AG04450 (cell line): ENCODE measurements at regions not wholly inside any gene's neighbourhood (a gene's known extent, or its start where the extent isn't known, plus 50 kb on each side); places are given as distances from the start of the nearest gene placed in this dataset.
"Not testable (repeated sequence)": the region's sequence is repeated elsewhere in the genome, so short reads cannot be mapped to it uniquely, and the experiment has no call there.

Source experiments
- CTCF ChIA-PET: fragments of 300-600, 350-600 bp; formaldehyde crosslinking; extraction: SDS; loops from one replicate; lab custom pipeline; 2022; ENCODE audit warnings: antibody characterized with exemption, inconsistent platforms; lab: Charles Lee
- POLR2A ChIA-PET: fragments of 350-600 bp; formaldehyde crosslinking; extraction: SDS; loops from one replicate; lab custom pipeline; 2021; ENCODE audit warnings: antibody characterized with exemption, inconsistent platforms; lab: Yijun Ruan, JAX
- DNase-seq: peaks from one replicate; pipeline ENCODE4 v3.0.0-alpha.2; 2011; ENCODE audit warnings: low read depth, low spot score
- H3K27ac ChIP-seq: one replicate; pipeline ENCODE4 v1.5.1; 2012; ENCODE audit warnings: low read depth, low read length, control low read depth
- H3K27me3 ChIP-seq: one replicate; pipeline ENCODE4 v1.6.0; 2012; ENCODE audit warnings: low read length; ENCODE audit not compliant: control insufficient read depth, insufficient read depth
- H3K4me3 ChIP-seq: 2 replicates; pipeline ENCODE4 v1.5.1; 2011; ENCODE audit warnings: mild to moderate bottlenecking, low read depth, low read length, control low read depth
- H3K9me3 ChIP-seq: 2 replicates; pipeline ENCODE4 v1.5.1; 2012; ENCODE audit warnings: low read length; ENCODE audit not compliant: control insufficient read depth, insufficient read depth
- TF ChIP-seq, protein P1 (sequence below): IDR thresholded peaks from 2 replicates; pipeline ENCODE4 v1.5.1; 2011; ENCODE audit warnings: low read depth, low read length, control low read depth, inconsistent platforms

DNA sequence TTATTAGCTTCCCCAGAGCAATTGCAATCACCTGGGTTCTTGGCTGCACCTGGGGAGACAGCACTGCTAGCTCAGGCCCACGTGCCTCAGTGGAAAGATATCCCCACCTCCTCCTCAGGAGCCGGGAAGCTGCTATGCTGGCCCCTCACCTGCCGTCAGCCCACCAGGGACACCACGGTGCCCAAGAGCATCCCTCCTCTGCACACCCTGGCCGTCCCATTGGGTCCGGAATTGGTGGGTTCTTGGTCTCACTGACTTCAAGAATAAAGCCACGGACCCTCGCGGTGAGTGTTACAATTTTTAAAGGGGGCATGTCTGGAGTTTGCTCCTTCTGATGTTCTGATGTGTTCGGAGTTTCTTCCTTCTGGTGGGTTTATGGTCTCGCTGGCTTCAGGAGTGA is 72.3 kb upstream of the MEF2A start:
- CTCF ChIA-PET = no interaction called here
- peaks cover 10% of the 10 kb centered on the region; the same call in 1 of the 2 replicates for H3K9me3 ChIP-seq
- peaks cover 3% of the 10 kb centered on the region for H3K27me3 ChIP-seq
- no peak overlapping the region for H3K27ac ChIP-seq
- TF ChIP-seq, protein P1, sequence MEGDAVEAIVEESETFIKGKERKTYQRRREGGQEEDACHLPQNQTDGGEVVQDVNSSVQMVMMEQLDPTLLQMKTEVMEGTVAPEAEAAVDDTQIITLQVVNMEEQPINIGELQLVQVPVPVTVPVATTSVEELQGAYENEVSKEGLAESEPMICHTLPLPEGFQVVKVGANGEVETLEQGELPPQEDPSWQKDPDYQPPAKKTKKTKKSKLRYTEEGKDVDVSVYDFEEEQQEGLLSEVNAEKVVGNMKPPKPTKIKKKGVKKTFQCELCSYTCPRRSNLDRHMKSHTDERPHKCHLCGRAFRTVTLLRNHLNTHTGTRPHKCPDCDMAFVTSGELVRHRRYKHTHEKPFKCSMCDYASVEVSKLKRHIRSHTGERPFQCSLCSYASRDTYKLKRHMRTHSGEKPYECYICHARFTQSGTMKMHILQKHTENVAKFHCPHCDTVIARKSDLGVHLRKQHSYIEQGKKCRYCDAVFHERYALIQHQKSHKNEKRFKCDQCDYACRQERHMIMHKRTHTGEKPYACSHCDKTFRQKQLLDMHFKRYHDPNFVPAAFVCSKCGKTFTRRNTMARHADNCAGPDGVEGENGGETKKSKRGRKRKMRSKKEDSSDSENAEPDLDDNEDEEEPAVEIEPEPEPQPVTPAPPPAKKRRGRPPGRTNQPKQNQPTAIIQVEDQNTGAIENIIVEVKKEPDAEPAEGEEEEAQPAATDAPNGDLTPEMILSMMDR = no peak
- H3K4me3 ChIP-seq = no peak overlapping the region
- DNase-seq = no peak
- POLR2A ChIA-PET = no interaction called here

DNA sequence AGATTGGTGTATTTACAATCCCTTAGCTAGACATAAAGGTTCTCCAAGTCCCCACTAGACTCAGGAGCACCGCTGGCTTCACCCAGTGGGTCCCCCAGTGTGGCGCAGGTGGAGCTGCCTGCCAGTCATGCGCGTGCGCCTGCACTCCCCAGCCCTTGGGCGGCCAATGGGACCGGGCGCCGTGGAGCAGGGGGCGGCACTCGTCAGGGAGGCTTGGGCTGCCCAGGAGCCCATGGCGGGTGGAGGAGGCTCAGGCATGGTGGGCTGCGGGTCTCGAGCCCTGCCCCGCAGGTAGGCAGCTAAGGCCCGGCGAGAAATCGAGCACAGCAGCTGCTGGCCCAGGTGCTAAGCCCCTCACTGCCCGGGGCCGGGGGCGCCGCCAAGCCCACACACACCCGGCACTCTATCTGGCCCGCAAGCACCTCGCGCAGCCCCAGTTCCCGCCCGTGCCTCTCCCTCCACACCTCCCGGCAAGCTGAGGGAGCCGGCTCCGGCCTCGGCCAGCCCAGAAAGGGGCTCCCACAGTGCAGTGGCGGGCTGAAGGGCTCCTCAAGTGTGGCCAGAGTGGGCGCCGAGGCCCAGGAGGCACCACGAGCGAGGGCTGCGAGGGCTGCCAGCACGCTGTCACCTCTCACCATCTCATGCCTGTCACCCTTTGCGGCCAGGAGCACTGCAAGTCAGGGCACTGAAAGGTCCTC is 71.1 kb upstream of the MEF2A start:
- H3K4me3 ChIP-seq, DNase-seq, CTCF ChIA-PET, H3K27ac ChIP-seq, H3K27me3 ChIP-seq: not testable (repeated sequence)
- POLR2A ChIA-PET = interaction anchor here (0.9 kb wide), 1 partner anchor 13 kb away, joined by 3 read pairs; no protein-coding TSS in a partner anchor
- peaks cover 11% of the 10 kb centered on the region; the same call in 1 of the 2 replicates for H3K9me3 ChIP-seq

DNA sequence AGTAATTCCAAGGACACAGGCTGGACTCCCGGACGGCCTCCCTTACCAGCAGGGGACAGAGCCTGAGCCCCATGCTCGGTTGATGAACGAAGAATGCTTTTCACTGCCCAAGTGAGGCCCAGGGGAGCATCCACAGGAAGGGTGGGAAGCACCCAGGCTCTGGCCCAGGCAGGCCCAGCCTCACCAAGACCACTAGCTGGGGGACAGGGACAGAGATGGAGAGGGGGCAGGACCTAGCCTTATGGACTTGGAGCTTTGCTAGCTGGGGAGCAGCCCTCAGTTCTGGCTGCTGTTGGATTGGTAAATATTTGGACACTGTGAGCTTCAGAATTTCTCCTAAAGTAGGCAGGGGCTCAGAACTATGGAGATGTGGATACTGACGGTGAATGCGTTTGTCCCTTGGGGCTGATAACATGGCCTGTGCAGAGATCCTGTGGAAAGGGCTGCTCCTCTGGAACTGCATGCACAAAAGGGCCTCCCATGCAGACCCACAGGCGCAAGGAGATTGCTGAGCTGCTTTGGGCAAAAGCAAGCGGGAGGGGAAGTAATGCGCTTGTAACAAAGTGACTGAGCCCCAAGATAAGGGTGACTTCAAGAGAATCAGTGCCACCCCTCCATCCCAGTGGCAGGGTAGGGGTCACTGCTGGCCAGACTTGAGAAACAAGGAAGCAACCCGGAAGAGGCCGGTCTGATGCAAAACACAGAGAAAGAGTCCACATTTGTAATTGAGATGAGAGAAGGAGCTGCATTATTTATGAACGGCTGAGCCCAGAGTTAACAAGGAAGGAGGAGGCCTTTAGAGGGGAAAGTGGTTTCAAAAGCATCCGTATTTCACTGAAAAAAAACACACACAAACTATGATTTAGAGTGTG is 70.1 kb upstream of the MEF2A start:
- ChIA-PET CTCF (interaction anchor here (0.9 to 1.2 kb wide), 2 partner anchors 87 to 209 kb away, joined by 4 to 6 read pairs; no protein-coding TSS in a partner anchor), POLR2A (interaction anchor here (0.9 kb wide), 2 partner anchors 12 to 19 kb away, joined by 3 to 4 read pairs; no protein-coding TSS in a partner anchor)
- peaks cover 3% of the 10 kb centered on the region for H3K27me3 ChIP-seq
- H3K9me3 ChIP-seq = peaks cover 11% of the 10 kb centered on the region; the same call in 1 of the 2 replicates
- H3K27ac ChIP-seq = no peak overlapping the region
- H3K4me3 ChIP-seq = no peak overlapping the region
- TF ChIP-seq, protein P1 = no peak
- DNase-seq = no peak

DNA sequence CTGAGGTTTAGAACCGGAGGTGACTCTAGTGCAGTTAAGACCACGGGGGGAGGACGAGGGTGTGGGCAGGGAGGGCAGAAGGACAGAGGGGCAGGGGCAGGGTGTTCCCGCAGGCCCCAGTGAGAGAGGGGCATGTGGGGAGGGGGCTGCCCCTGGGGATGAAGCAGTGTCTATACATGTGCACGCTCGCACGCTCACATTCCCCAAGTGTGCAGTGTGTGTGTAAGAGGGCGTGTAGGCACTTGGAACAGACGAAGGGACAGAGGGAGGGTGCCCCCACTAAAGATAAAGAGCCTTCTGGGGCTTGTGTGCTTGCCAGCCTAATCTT is 69.5 kb upstream of the MEF2A start:
- Histone ChIP-seq H3K9me3 (peaks cover 11% of the 10 kb centered on the region; the same call in 1 of the 2 replicates), H3K27me3 (peaks cover 3% of the 10 kb centered on the region), H3K27ac (no peak overlapping the region), H3K4me3 (no peak overlapping the region)
- POLR2A ChIA-PET = interaction anchor here (0.9 kb wide), 1 partner anchor 19 kb away, joined by 4 read pairs; no protein-coding TSS in a partner anchor
- no peak for DNase-seq
- CTCF ChIA-PET = interaction anchor here (1.2 kb wide), 1 partner anchor 208 kb away, joined by 6 read pairs; no protein-coding TSS in a partner anchor
- TF ChIP-seq, protein P1 = no peak

DNA sequence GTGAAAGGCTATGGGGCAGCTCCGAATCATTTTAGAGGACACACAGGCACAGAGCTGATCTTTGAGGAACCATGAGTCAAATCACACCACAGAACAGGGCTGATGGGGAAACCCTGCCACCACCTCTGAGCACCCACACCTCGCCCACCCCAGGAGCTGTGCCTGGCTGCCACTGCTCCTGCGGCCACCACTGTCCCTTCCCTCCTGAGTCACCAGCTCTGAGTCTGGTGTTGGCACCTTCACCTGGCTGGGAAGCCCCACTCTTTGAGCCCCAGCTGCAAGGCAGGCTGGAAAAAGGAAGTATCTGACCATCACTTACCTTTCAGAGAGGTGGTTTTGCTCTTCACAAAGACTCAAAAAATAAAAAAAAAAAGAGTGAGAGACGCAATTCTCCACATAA is 63.6 kb upstream of the MEF2A start:
- Histone ChIP-seq H3K27ac (no peak overlapping the region), H3K9me3 (0 out of 2 replicates have a peak, but pooled peaks cover 4% of the 10 kb centered on the region), H3K27me3 (no peaks in the 10 kb centered on the region), H3K4me3 (no peak overlapping the region)
- TF ChIP-seq, protein P1 = no peak
- POLR2A ChIA-PET = no interaction called here
- CTCF ChIA-PET = no interaction called here
- no peak for DNase-seq
